K562 (cell line): ENCODE measurements at regions not wholly inside any gene's neighbourhood (a gene's known extent, or its start where the extent isn't known, plus 50 kb on each side); places are given as distances from the start of the nearest gene placed in this dataset.

Experiments used
- ATAC-seq: fragments of 200-7000 bp; cut with Tn5 transposase; 3 replicates; pipeline ENCODE4 v1.9.1; 2020; ENCODE audit warnings: moderate library complexity
- BruUV-seq: library from RNA; stranded (reverse); fragments of 400-500 nt; replicated peaks from 2 replicates; lab custom pipeline; 2021; lab: Mats Ljungman, UMichigan
- CTCF ChIA-PET: fragments of 300-600 bp; formaldehyde crosslinking; extraction: SDS; loops from one replicate; lab custom pipeline; 2021; ENCODE audit warnings: low intra/inter-chr PET ratio; lab: Yijun Ruan, JAX
- POLR2A ChIA-PET: fragments of 300-600, 350-650 bp; sonication (Branson Sonifier 250); formaldehyde crosslinking; extraction: SDS; loops from one replicate; lab custom pipeline; 2021; ENCODE audit warnings: antibody characterized with exemption, inconsistent platforms; lab: Yijun Ruan, JAX
- DNase-seq, 4 experiments: peaks; one replicate each; pipeline versions ENCODE4 v3.0.0 to v3.0.0-alpha.2; 2011 to 2018; ENCODE audit warnings: low spot score in 3 of 4, mixed read lengths in 3 of 4; ENCODE audit errors: extremely low read depth in 1 of 4
- FAIRE-seq: peaks from 2 replicates; lab custom pipeline; 2011; peaks lifted over from hg19 to GRCh38; lab: Jason Lieb, UNC
- H2AFZ ChIP-seq: 2 replicates; pipeline ENCODE4 v1.6.0; 2011; ENCODE audit warnings: low read depth, low read length, control low read depth, inconsistent platforms
- H3K27ac ChIP-seq: fragments of 200-600 bp; 3 replicates; pipeline ENCODE4 v1.8.0; 2011; ENCODE audit warnings: low read depth, mild to moderate bottlenecking, control low read depth, inconsistent platforms, low read length, moderate library complexity, mixed read lengths; ENCODE audit errors: extremely low read depth
- H3K27me3 ChIP-seq, 2 experiments: fragments of 300-600 bp in 1 of 2; 2 replicates in 1 of 2; 3 replicates in 1 of 2; pipeline versions ENCODE4 v1.6.0 to v1.8.0; 2011; ENCODE audit warnings: inconsistent platforms in 2 of 2, low read length in 2 of 2, mild to moderate bottlenecking in 1 of 2, mixed read lengths in 1 of 2, moderate library complexity in 1 of 2; ENCODE audit not compliant: control insufficient read depth in 2 of 2, insufficient read depth in 2 of 2
- H3K36me3 ChIP-seq: fragments of 300-600 bp; 3 replicates; pipeline ENCODE4 v1.8.0; 2011; ENCODE audit warnings: mild to moderate bottlenecking, low read length, inconsistent platforms; ENCODE audit not compliant: control insufficient read depth, insufficient read depth
- H3K4me1 ChIP-seq, 2 experiments: fragments of 200-600 bp in 1 of 2; replicated peaks in 1 of 2; 2 replicates in 1 of 2; 3 replicates in 1 of 2; pipeline versions ENCODE4 v1.5.1 to v1.8.0; 2011; ENCODE audit warnings: inconsistent platforms in 2 of 2, low read length in 2 of 2, mild to moderate bottlenecking in 1 of 2, mixed read lengths in 1 of 2, moderate library complexity in 1 of 2; ENCODE audit not compliant: control insufficient read depth in 2 of 2, insufficient read depth in 2 of 2
- H3K4me2 ChIP-seq: 2 replicates; pipeline ENCODE4 v1.6.1; 2011; ENCODE audit warnings: low read length, control low read depth, inconsistent platforms, mixed read lengths; ENCODE audit not compliant: insufficient read depth
- H3K4me3 ChIP-seq: fragments of 200-600 bp; sonication (generic), shearing (Covaris generic); 2 replicates; pipeline ENCODE4 v1.5.1; 2016; ENCODE audit warnings: control low read depth, inconsistent platforms
- H3K79me2 ChIP-seq: fragments of 200-600 bp; 3 replicates; pipeline ENCODE4 v1.8.0; 2011; ENCODE audit warnings: low read length, inconsistent platforms; ENCODE audit not compliant: control insufficient read depth, insufficient read depth
- H3K9ac ChIP-seq, 2 experiments: 2 replicates each; pipeline versions ENCODE4 v1.6.0 to v1.6.1; 2011; ENCODE audit warnings: low read depth in 2 of 2, low read length in 2 of 2, control low read depth in 1 of 2, inconsistent platforms in 1 of 2, mild to moderate bottlenecking in 1 of 2, mixed read lengths in 1 of 2; ENCODE audit not compliant: insufficient read depth in 1 of 2
- H3K9me1 ChIP-seq: one replicate; pipeline ENCODE4 v1.6.0; 2011; ENCODE audit warnings: inconsistent platforms, mild to moderate bottlenecking, low read length, moderate library complexity; ENCODE audit not compliant: control insufficient read depth, insufficient read depth
- H3K9me3 ChIP-seq: replicated peaks from 2 replicates; pipeline ENCODE4 v1.5.1; 2011; ENCODE audit warnings: low read depth, low read length, inconsistent platforms; ENCODE audit not compliant: control insufficient read depth, insufficient read depth
- H4K20me1 ChIP-seq: replicated peaks from 2 replicates; pipeline ENCODE4 v1.6.1; 2011; ENCODE audit warnings: low read length, inconsistent platforms, mixed read lengths; ENCODE audit not compliant: control insufficient read depth, insufficient read depth
- E2F1 ChIP-seq: sonication (generic); formaldehyde crosslinking; IDR thresholded peaks from 2 replicates; pipeline ENCODE4 v1.8.1; 2023; ENCODE audit warnings: mild to moderate bottlenecking, missing genetic modification reagents, moderate library complexity
- HSF4 ChIP-seq: fragments of 250-450 bp; sonication (Bioruptor Pico); IDR thresholded peaks from 2 replicates; pipeline ENCODE4 v2.1.2; 2022; ENCODE audit warnings: mild to moderate bottlenecking, moderate library complexity, borderline replicate concordance
- MEF2A ChIP-seq: IDR thresholded peaks from 2 replicates; pipeline ENCODE4 v1.6.1; 2011; ENCODE audit warnings: low read depth, mild to moderate bottlenecking, low read length, moderate library complexity; ENCODE audit not compliant: control insufficient read depth
- SRSF7 ChIP-seq: fragments of 200-400 bp; formaldehyde crosslinking; optimal IDR thresholded peaks from 2 replicates; pipeline ENCODE3; 2017; ENCODE audit warnings: mild to moderate bottlenecking, low read depth, low read length
- ZFP36 ChIP-seq: fragments of 150-350 bp; IDR thresholded peaks from 2 replicates; pipeline ENCODE4 v1.6.1; 2018; ENCODE audit warnings: low read length, low read depth; ENCODE audit not compliant: partially characterized antibody
- ZNF165 ChIP-seq: fragments of 250-450 bp; sonication (Bioruptor Pico); IDR thresholded peaks from 2 replicates; pipeline ENCODE4 v1.4.0; 2020; ENCODE audit warnings: borderline replicate concordance
- ZNF316 ChIP-seq: fragments of 450-650 bp; IDR thresholded peaks from 2 replicates; pipeline ENCODE4 v1.6.1; 2016
- ZNF407 ChIP-seq: fragments of 450-650 bp; IDR thresholded peaks from 2 replicates; pipeline ENCODE4 v1.6.1; 2016; ENCODE audit warnings: low read depth
- ZNF609 ChIP-seq: sonication (generic); formaldehyde crosslinking; IDR thresholded peaks from 2 replicates; pipeline ENCODE4 v1.8.1; 2023; ENCODE audit warnings: missing genetic modification reagents, mild to moderate bottlenecking, borderline replicate concordance
- WGBS: fragments of 100-300 bp; shearing (Covaris generic); methylation state at CpG from one replicate; pipeline ENCODE4 v1.1.6; 2016; ENCODE audit warnings: low coverage, mixed read lengths; ENCODE audit not compliant: insufficient coverage; ENCODE audit errors: missing lambda C conversion rate; 5-methylcytosine and 5-hydroxymethylcytosine counted together
- in situ Hi-C: fragments of 300-500 bp; cut with MboI; formaldehyde crosslinking; loops from 4 replicates; pipeline ENCODE4 v1.15.0; 2018; ENCODE audit warnings: inconsistent platforms, mixed read lengths
- intact Hi-C: fragments of 100-400 bp; cut with micrococcal nuclease; formaldehyde crosslinking; loops from 2 replicates; pipeline ENCODE4 v1.14.2; 2022

DNA sequence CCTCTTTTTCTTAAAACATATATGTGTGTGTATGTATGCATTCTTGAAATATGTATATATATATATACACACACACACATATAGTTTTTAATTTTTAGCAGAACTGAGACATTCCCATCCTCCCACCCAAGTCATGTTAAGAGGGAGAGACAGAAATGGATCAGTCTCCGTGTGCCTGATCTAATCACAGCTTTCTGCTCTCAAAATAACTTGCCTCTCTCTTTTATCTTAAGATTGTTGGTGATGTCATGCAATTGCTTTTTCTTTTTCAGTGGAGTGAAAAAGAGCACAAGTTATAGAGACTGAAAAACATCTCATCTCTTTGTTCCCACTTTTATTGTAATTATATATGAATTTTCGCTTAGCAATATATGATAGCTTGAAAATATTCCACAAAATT, 279.9 kb upstream of the DOK6 start:
- ChIA-PET CTCF (no interaction called here), POLR2A (no interaction called here)
- H3K36me3 ChIP-seq, result no peaks in the 10 kb centered on the region
- no peaks in the 10 kb centered on the region for H3K9me1 ChIP-seq
- H4K20me1 ChIP-seq, result no peaks in the 10 kb centered on the region
- no peaks in the 10 kb centered on the region for H3K9me3 ChIP-seq
- H2AFZ ChIP-seq, result no peak overlapping the region
- H3K4me2 ChIP-seq, result no peak overlapping the region
- H3K9ac ChIP-seq, result no peak overlapping the region
- ATAC-seq, result no peak
- in situ Hi-C loops (no loop called here), intact Hi-C loops (no loop called here)
- FAIRE-seq, result no peak
- no TSS peak for BruUV-seq
- H3K4me3 ChIP-seq, result no peak overlapping the region
- H3K4me1 ChIP-seq, result no peaks in the 10 kb centered on the region
- no peaks in the 10 kb centered on the region for H3K79me2 ChIP-seq
- DNase-seq, result no peak
- no peak overlapping the region for H3K27ac ChIP-seq
- WGBS, result 0% methylated on average over 2 of the region's 2 CpGs
- H3K27me3 ChIP-seq, result no peaks in the 10 kb centered on the region
- TF ChIP-seq E2F1 (no peak), MEF2A (no peak), ZNF165 (no peak), ZNF609 (CRISPR knock-in tag) (no peak), ZNF316 (no peak), ZFP36 (no peak), ZNF407 (no peak), SRSF7 (no peak), HSF4 (CRISPR knock-in tag) (no peak)
